ENCODE measurements at regions not wholly inside any gene's neighbourhood (a gene's known extent, or its start where the extent isn't known, plus 50 kb on each side); places are given as distances from the start of the nearest gene placed in this dataset.

GRCh38 chrX:124895947-124896346, 423.7 kb upstream of the TEX13C start (continued):
- TF ChIP-seq, protein P1, sequence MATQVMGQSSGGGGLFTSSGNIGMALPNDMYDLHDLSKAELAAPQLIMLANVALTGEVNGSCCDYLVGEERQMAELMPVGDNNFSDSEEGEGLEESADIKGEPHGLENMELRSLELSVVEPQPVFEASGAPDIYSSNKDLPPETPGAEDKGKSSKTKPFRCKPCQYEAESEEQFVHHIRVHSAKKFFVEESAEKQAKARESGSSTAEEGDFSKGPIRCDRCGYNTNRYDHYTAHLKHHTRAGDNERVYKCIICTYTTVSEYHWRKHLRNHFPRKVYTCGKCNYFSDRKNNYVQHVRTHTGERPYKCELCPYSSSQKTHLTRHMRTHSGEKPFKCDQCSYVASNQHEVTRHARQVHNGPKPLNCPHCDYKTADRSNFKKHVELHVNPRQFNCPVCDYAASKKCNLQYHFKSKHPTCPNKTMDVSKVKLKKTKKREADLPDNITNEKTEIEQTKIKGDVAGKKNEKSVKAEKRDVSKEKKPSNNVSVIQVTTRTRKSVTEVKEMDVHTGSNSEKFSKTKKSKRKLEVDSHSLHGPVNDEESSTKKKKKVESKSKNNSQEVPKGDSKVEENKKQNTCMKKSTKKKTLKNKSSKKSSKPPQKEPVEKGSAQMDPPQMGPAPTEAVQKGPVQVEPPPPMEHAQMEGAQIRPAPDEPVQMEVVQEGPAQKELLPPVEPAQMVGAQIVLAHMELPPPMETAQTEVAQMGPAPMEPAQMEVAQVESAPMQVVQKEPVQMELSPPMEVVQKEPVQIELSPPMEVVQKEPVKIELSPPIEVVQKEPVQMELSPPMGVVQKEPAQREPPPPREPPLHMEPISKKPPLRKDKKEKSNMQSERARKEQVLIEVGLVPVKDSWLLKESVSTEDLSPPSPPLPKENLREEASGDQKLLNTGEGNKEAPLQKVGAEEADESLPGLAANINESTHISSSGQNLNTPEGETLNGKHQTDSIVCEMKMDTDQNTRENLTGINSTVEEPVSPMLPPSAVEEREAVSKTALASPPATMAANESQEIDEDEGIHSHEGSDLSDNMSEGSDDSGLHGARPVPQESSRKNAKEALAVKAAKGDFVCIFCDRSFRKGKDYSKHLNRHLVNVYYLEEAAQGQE (IDR thresholded peaks at IDR 0.05), result no peak
- TF ChIP-seq RAD21 (IDR thresholded peaks at IDR 0.05), result no peak
- TF ChIP-seq RXRA (IDR thresholded peaks at IDR 0.05), result no peak
- TF ChIP-seq, protein P2, sequence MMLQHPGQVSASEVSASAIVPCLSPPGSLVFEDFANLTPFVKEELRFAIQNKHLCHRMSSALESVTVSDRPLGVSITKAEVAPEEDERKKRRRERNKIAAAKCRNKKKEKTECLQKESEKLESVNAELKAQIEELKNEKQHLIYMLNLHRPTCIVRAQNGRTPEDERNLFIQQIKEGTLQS (IDR thresholded peaks at IDR 0.05), result no peak
- no peak for TF ChIP-seq YY1 (IDR thresholded peaks at IDR 0.05)
- TF ChIP-seq GABPA (IDR thresholded peaks at IDR 0.05 in 1 of 2, conservative IDR thresholded peaks at IDR 0.05 in 1 of 2), result no peak

DNA sequence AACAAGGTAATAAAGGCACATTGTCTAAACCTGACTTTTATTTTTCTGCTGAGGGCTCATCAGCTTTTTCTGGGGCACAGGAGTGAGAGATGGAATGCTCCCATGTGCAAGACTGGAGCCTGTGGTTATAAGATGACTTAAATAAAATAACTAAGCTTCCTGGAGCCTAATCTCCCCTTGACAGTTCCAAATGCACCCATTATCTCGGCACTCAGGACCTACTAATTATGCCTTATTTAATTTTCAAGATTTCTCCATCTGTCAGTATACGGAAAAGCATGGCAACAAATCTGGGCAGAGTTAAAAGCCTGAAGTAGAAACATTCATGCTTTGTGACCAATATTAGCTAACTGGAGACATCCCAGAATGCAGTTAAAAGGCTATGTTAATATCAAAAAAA, 416.7 kb upstream of the TEX13C start:
- Histone ChIP-seq H3K27ac (ENCODE audit: low read depth in 1 of 2, low read length in 2 of 2) (no peak overlapping the region), H3K27me3 (ENCODE audit: control insufficient read depth in 4 of 4, insufficient read depth in 4 of 4, low read length in 3 of 4) (no peaks in the 10 kb centered on the region), H3K4me3 (ENCODE audit: low read depth in 1 of 3, low read length in 3 of 3) (no peak overlapping the region), H3K9ac (ENCODE audit: low read depth in 1 of 2, low read length in 2 of 2) (no peak overlapping the region), H3K4me1 (ENCODE audit: control insufficient read depth in 4 of 4, insufficient read depth in 4 of 4, low read length in 3 of 4) (no peaks in the 10 kb centered on the region), H3K36me3 (ENCODE audit: control insufficient read depth in 4 of 4, insufficient read depth in 3 of 4, low read depth in 1 of 4, low read length in 3 of 4) (no peaks in the 10 kb centered on the region), H3K9me3 (ENCODE audit: control insufficient read depth in 4 of 4, low read length in 3 of 4) (no peaks in the 10 kb centered on the region)
- DNase-seq (ENCODE audit: low spot score), result no peak
- 77% methylated on average over 2 of the region's 2 CpGs for WGBS
- TF ChIP-seq RAD21 (IDR thresholded peaks at IDR 0.05) (no peak), TAF1 (conservative IDR thresholded peaks at IDR 0.05) (no peak), MAX (IDR thresholded peaks at IDR 0.05) (no peak), HNF4G (IDR thresholded peaks at IDR 0.05) (no peak), EGR1 (IDR thresholded peaks at IDR 0.05; ENCODE audit: low read depth in 2 of 2) (no peak)

GRCh38 chrX:124910611-124911010, 409.1 kb upstream of the TEX13C start:
- WGBS, result 93% methylated on average over 4 of the region's 4 CpGs
- no peak for TF ChIP-seq NR2F2 (IDR thresholded peaks at IDR 0.05)
- TF ChIP-seq, protein P2 (IDR thresholded peaks at IDR 0.05), result no peak
- TF ChIP-seq HNF4G (IDR thresholded peaks at IDR 0.05), result no peak
- TF ChIP-seq ZBTB33 (IDR thresholded peaks at IDR 0.05), result no peak
- TF ChIP-seq, protein P1 (IDR thresholded peaks at IDR 0.05), result no peak
- no peak for TF ChIP-seq TAF1 (conservative IDR thresholded peaks at IDR 0.05)
- no peak for TF ChIP-seq GABPA (IDR thresholded peaks at IDR 0.05 in 1 of 2, conservative IDR thresholded peaks at IDR 0.05 in 1 of 2)
- no peak for TF ChIP-seq HNF4A (conservative IDR thresholded peaks at IDR 0.05)
- no peak for TF ChIP-seq YY1 (IDR thresholded peaks at IDR 0.05)
- TF ChIP-seq SP1 (IDR thresholded peaks at IDR 0.05), result no peak
- TF ChIP-seq RAD21 (IDR thresholded peaks at IDR 0.05), result no peak
- TF ChIP-seq JUND (IDR thresholded peaks at IDR 0.05), result no peak
- no peak for TF ChIP-seq RXRA (IDR thresholded peaks at IDR 0.05)
- no peak for TF ChIP-seq FOXA2 (IDR thresholded peaks at IDR 0.05)
- TF ChIP-seq FOXA1 (IDR thresholded peaks at IDR 0.05), result no peak
- no peak for TF ChIP-seq EGR1 (IDR thresholded peaks at IDR 0.05; ENCODE audit: low read depth in 2 of 2)
- TF ChIP-seq, protein P3, sequence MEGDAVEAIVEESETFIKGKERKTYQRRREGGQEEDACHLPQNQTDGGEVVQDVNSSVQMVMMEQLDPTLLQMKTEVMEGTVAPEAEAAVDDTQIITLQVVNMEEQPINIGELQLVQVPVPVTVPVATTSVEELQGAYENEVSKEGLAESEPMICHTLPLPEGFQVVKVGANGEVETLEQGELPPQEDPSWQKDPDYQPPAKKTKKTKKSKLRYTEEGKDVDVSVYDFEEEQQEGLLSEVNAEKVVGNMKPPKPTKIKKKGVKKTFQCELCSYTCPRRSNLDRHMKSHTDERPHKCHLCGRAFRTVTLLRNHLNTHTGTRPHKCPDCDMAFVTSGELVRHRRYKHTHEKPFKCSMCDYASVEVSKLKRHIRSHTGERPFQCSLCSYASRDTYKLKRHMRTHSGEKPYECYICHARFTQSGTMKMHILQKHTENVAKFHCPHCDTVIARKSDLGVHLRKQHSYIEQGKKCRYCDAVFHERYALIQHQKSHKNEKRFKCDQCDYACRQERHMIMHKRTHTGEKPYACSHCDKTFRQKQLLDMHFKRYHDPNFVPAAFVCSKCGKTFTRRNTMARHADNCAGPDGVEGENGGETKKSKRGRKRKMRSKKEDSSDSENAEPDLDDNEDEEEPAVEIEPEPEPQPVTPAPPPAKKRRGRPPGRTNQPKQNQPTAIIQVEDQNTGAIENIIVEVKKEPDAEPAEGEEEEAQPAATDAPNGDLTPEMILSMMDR (IDR thresholded peaks at IDR 0.05; ENCODE audit: low read depth, low read length, missing input control), result no peak
- Histone ChIP-seq H3K27me3 (ENCODE audit: control insufficient read depth in 4 of 4, insufficient read depth in 4 of 4, low read length in 3 of 4) (no peaks in the 10 kb centered on the region), H3K4me1 (ENCODE audit: control insufficient read depth in 4 of 4, insufficient read depth in 4 of 4, low read length in 3 of 4) (no peaks in the 10 kb centered on the region), H3K4me3 (ENCODE audit: low read depth in 1 of 3, low read length in 3 of 3) (no peak overlapping the region), H3K36me3 (ENCODE audit: control insufficient read depth in 4 of 4, insufficient read depth in 3 of 4, low read depth in 1 of 4, low read length in 3 of 4) (no peaks in the 10 kb centered on the region), H3K9me3 (ENCODE audit: control insufficient read depth in 4 of 4, low read length in 3 of 4) (no peaks in the 10 kb centered on the region), H3K27ac (ENCODE audit: low read depth in 1 of 2, low read length in 2 of 2) (no peak overlapping the region), H3K9ac (ENCODE audit: low read depth in 1 of 2, low read length in 2 of 2) (no peak overlapping the region)
- no peak for DNase-seq (ENCODE audit: low spot score)
